ENCODE measurements at regions not wholly inside any gene's neighbourhood (a gene's known extent, or its start where the extent isn't known, plus 50 kb on each side); places are given as distances from the start of the nearest gene placed in this dataset.

DNA sequence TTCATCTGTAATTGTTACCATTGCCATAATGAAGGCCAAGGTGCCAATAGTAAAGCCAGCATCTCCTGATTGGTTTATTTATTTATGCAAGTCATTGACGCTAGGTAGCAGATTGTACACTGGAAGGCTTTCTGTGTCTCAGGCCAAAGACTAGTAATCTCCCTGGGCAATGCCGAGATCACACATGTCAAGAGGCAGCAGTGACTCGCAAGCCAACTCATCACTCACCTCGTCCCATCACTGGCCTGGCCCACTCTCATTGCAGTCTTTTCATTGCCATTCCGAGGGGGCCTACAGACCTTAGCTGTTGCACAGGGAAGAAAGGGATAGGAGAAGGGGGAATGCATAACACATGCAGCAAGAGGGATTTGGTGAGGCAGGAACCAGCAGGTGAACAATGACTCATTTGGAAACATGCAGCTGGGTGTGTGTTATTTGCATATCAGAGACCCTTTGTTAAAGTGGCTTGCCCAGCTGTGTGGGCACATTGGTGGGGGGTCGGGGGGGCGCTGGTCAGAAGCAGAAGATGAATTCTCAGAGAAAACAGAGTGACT, 448.7 kb upstream of the HNRNPA3 start:
- Histone ChIP-seq H3K9me2 (replicated peaks; ENCODE audit: low read length) (no peaks in the 10 kb centered on the region), H2AFZ (ENCODE audit: low read length) (no peak overlapping the region), H3K4me3 (ENCODE audit: low read length) (no peak overlapping the region), H3K79me2 (ENCODE audit: low read length) (no peaks in the 10 kb centered on the region), H3K4me2 (ENCODE audit: low read length) (no peak overlapping the region), H3F3A (ENCODE audit: low read length, unreplicated experiment) (no peaks in the 10 kb centered on the region), H3K9ac (ENCODE audit: low read length) (no peak overlapping the region), H3K27me3 (ENCODE audit: low read length) (peaks cover 62% of the 10 kb centered on the region), H3K4me1 (ENCODE audit: insufficient read depth, low read length) (no peaks in the 10 kb centered on the region), H3K27ac (ENCODE audit: low read length) (no peak overlapping the region), H3K9me3 (ENCODE audit: low read length) (no peaks in the 10 kb centered on the region), H4K20me1 (ENCODE audit: low read length) (no peaks in the 10 kb centered on the region), H3K36me3 (ENCODE audit: low read depth, low read length) (no peaks in the 10 kb centered on the region)
- intact Hi-C loops (cut with micrococcal nuclease): no loop called here
- BruUV-seq (replicated peaks): no TSS peak
- TF ChIP-seq CTCF (conservative IDR thresholded peaks at IDR 0.05; ENCODE audit: low read depth, low read length) (no peak), EZH2 (IDR thresholded peaks at IDR 0.05; ENCODE audit: low read length, unreplicated experiment) (no peak), EZH2phosphoT487 (IDR thresholded peaks at IDR 0.05; ENCODE audit: borderline replicate concordance, low read length) (no peak)
- DNase-seq (no peak), ATAC-seq (no peak)
- POLR2A ChIA-PET (ENCODE audit: unreplicated experiment): interaction anchor here (0.6 kb wide), 1 partner anchor 292 kb away, joined by 4 read pairs; no protein-coding TSS in a partner anchor
- CTCF ChIA-PET: no interaction called here

GRCh38 chr2:176764921-176765320, 447.7 kb upstream of the HNRNPA3 start:
- TF ChIP-seq EZH2 (IDR thresholded peaks at IDR 0.05; ENCODE audit: low read length, unreplicated experiment) (no peak), EZH2phosphoT487 (IDR thresholded peaks at IDR 0.05; ENCODE audit: borderline replicate concordance, low read length) (no peak), CTCF (conservative IDR thresholded peaks at IDR 0.05; ENCODE audit: low read depth, low read length) (no peak)
- BruUV-seq (replicated peaks): no TSS peak
- H4K20me1 ChIP-seq (ENCODE audit: low read length): no peaks in the 10 kb centered on the region
- no peaks in the 10 kb centered on the region for H3K4me1 ChIP-seq (ENCODE audit: insufficient read depth, low read length)
- H3K27ac ChIP-seq (ENCODE audit: low read length): no peak overlapping the region
- no peak overlapping the region for H3K4me2 ChIP-seq (ENCODE audit: low read length)
- H3K79me2 ChIP-seq (ENCODE audit: low read length): no peaks in the 10 kb centered on the region
- ChIA-PET POLR2A (ENCODE audit: unreplicated experiment) (interaction anchor here (0.6 kb wide), 1 partner anchor 291 kb away, joined by 4 read pairs; no protein-coding TSS in a partner anchor), CTCF (no interaction called here)
- no peak for DNase-seq
- H3K9ac ChIP-seq (ENCODE audit: low read length): no peak overlapping the region
- intact Hi-C loops (cut with micrococcal nuclease): no loop called here
- no peaks in the 10 kb centered on the region for H3K9me3 ChIP-seq (ENCODE audit: low read length)
- H2AFZ ChIP-seq (ENCODE audit: low read length): no peak overlapping the region
- H3K9me2 ChIP-seq (replicated peaks; ENCODE audit: low read length): no peaks in the 10 kb centered on the region
- no peaks in the 10 kb centered on the region for H3K36me3 ChIP-seq (ENCODE audit: low read depth, low read length)
- H3K4me3 ChIP-seq (ENCODE audit: low read length): no peak overlapping the region
- H3K27me3 ChIP-seq (ENCODE audit: low read length): peaks cover 62% of the 10 kb centered on the region
- H3F3A ChIP-seq (ENCODE audit: low read length, unreplicated experiment): no peaks in the 10 kb centered on the region
- ATAC-seq: no peak

- no peak overlapping the region for H2AFZ ChIP-seq (ENCODE audit: low read length)
- H4K20me1 ChIP-seq (ENCODE audit: low read length): no peaks in the 10 kb centered on the region
- intact Hi-C loops (cut with micrococcal nuclease): no loop called here
- H3K4me3 ChIP-seq (ENCODE audit: low read length): no peak overlapping the region
- no peak for DNase-seq
- no TSS peak for BruUV-seq (replicated peaks)
- peaks cover 62% of the 10 kb centered on the region for H3K27me3 ChIP-seq (ENCODE audit: low read length)
- ChIA-PET CTCF (no interaction called here), POLR2A (ENCODE audit: unreplicated experiment) (no interaction called here)
- H3K27ac ChIP-seq (ENCODE audit: low read length): no peak overlapping the region
- no peaks in the 10 kb centered on the region for H3K9me2 ChIP-seq (replicated peaks; ENCODE audit: low read length)
- no peaks in the 10 kb centered on the region for H3K9me3 ChIP-seq (ENCODE audit: low read length)
- no peaks in the 10 kb centered on the region for H3K4me1 ChIP-seq (ENCODE audit: insufficient read depth, low read length)
- no peak overlapping the region for H3K4me2 ChIP-seq (ENCODE audit: low read length)
- H3K36me3 ChIP-seq (ENCODE audit: low read depth, low read length): no peaks in the 10 kb centered on the region
- no peak overlapping the region for H3K9ac ChIP-seq (ENCODE audit: low read length)
- H3K79me2 ChIP-seq (ENCODE audit: low read length): no peaks in the 10 kb centered on the region
- ATAC-seq: no peak
- no peaks in the 10 kb centered on the region for H3F3A ChIP-seq (ENCODE audit: low read length, unreplicated experiment)
- TF ChIP-seq EZH2 (IDR thresholded peaks at IDR 0.05; ENCODE audit: low read length, unreplicated experiment) (no peak), EZH2phosphoT487 (IDR thresholded peaks at IDR 0.05; ENCODE audit: borderline replicate concordance, low read length) (no peak), CTCF (conservative IDR thresholded peaks at IDR 0.05; ENCODE audit: low read depth, low read length) (no peak)
Measured at GRCh38 chr2:176766005-176766404, 446.6 kb upstream of the HNRNPA3 start.
